NCI-H2196 (cell line): ENCODE measurements at regions not wholly inside any gene's neighbourhood (a gene's known extent, or its start where the extent isn't known, plus 50 kb on each side); places are given as distances from the start of the nearest gene placed in this dataset.
A peak's percentile ranks its signal among the peaks of the same experiment; 100 is the strongest.
"Not testable (repeated sequence)": the region's sequence is repeated elsewhere in the genome, so short reads cannot be mapped to it uniquely, and the experiment has no call there.

Source experiments
- DNase-seq: peaks from one replicate; lab custom pipeline; 2025; ENCODE audit not compliant: unreplicated experiment; lab: John Stamatoyannopoulos, UW

GRCh38 chr2:64742678-64743077 is 89.0 kb upstream of the SERTAD2 start:
- no peak for DNase-seq

- no peak for DNase-seq
Observed at GRCh38 chr2:64743739-64744330, 90.1 kb upstream of the SERTAD2 start.

GRCh38 chr2:64745562-64745961 is 91.8 kb upstream of the SERTAD2 start:
- no peak for DNase-seq

GRCh38 chr2:64747690-64748091 is 94.0 kb upstream of the SERTAD2 start:
- not testable (repeated sequence) for DNase-seq

- no peak for DNase-seq
Observed at GRCh38 chr2:64748147-64748546, 94.4 kb upstream of the SERTAD2 start.

- DNase-seq, result no peak
Observed at GRCh38 chr2:64748561-64748960, 94.8 kb upstream of the SERTAD2 start.

- no peak for DNase-seq
Observed at GRCh38 chr2:64749446-64749845, 95.7 kb upstream of the SERTAD2 start.

GRCh38 chr2:64750001-64750816 is 96.5 kb upstream of the SERTAD2 start:
- DNase-seq, result no peak

GRCh38 chr2:64750817-64751285 is 97.1 kb upstream of the SERTAD2 start:
- DNase-seq, result peak; percentile 98

- peak; percentile 29 for DNase-seq
Observed at GRCh38 chr2:64751286-64752260, 97.9 kb upstream of the SERTAD2 start.

- DNase-seq, result no peak
Observed at GRCh38 chr2:64753399-64753798, 99.7 kb upstream of the SERTAD2 start.

- DNase-seq, result no peak
Observed at GRCh38 chr2:64754570-64754969, 100.9 kb upstream of the SERTAD2 start.

GRCh38 chr2:64757126-64757525 is 103.4 kb upstream of the SERTAD2 start:
- DNase-seq, result no peak

- no peak for DNase-seq
Observed at GRCh38 chr2:64760128-64760527, 106.4 kb upstream of the SERTAD2 start.

- no peak for DNase-seq
Observed at GRCh38 chr2:64762301-64762997, 108.7 kb upstream of the SERTAD2 start.

- no peak for DNase-seq
Observed at GRCh38 chr2:64763126-64763525, 109.4 kb upstream of the SERTAD2 start.

- DNase-seq, result no peak
Observed at GRCh38 chr2:64765160-64765805, 111.6 kb upstream of the SERTAD2 start.

GRCh38 chr2:64766841-64767669 is 113.3 kb upstream of the SERTAD2 start:
- no peak for DNase-seq
